Esophagus squamous epithelium (tissue), 5 donors: ENCODE measurements at regions not wholly inside any gene's neighbourhood (a gene's known extent, or its start where the extent isn't known, plus 50 kb on each side); places are given as distances from the start of the nearest gene placed in this dataset.

Experiments
- DNase-seq: peaks from one replicate; lab custom pipeline; 2025; lab: John Stamatoyannopoulos, UW
- H3K27ac ChIP-seq, 4 donors: fragments of 200-600 bp; sonication (generic); one replicate each; pipeline ENCODE4 v1.5.1; 2016 to 2019; ENCODE audit warnings: mild to moderate bottlenecking in 1 of 4
- H3K27me3 ChIP-seq, 4 donors: fragments of 200-600 bp; sonication (generic); 1 replicate in 3 of 4; 2 replicates in 1 of 4; pipeline versions ENCODE4 v1.5.1 to v1.6.0; 2017 to 2021; ENCODE audit warnings: antibody characterized with exemption in 1 of 4
- H3K36me3 ChIP-seq, 3 donors: fragments of 200-600 bp; sonication (generic); one replicate each; pipeline ENCODE4 v1.5.1; 2016 to 2019
- H3K4me1 ChIP-seq, 3 donors: fragments of 200-600 bp; sonication (generic); one replicate each; pipeline ENCODE4 v1.5.1; 2017 to 2019
- H3K4me3 ChIP-seq, 4 donors: fragments of 200-600 bp; sonication (generic); 1 replicate in 3 of 4; 2 replicates in 1 of 4; pipeline ENCODE4 v1.5.1; 2016 to 2019; ENCODE audit warnings: mild to moderate bottlenecking in 2 of 4, moderate library complexity in 1 of 4
- H3K9me3 ChIP-seq, 3 donors: fragments of 200-600 bp; sonication (generic); one replicate each; pipeline ENCODE4 v1.5.1; 2016 to 2019
- CTCF ChIP-seq, 6 experiments: fragments of 450-650 bp in 4 of 6; fragments of 200-600 bp in 2 of 6; sonication (generic) in 2 of 6; IDR thresholded peaks; one replicate each; pipeline ENCODE4 v1.5.1; 2016 to 2019; ENCODE audit warnings: antibody characterized with exemption in 6 of 6, mild to moderate bottlenecking in 4 of 6, moderate library complexity in 4 of 6
- POLR2A ChIP-seq, 4 donors: fragments of 450-650 bp; IDR thresholded peaks; one replicate each; pipeline ENCODE4 v1.6.1; 2017; ENCODE audit warnings: antibody characterized with exemption in 4 of 4, mild to moderate bottlenecking in 4 of 4, moderate library complexity in 3 of 4
- WGBS, 2 donors: methylation state at CpG; one replicate each; pipeline ENCODE4 v1.1.5; 2018; 5-methylcytosine and 5-hydroxymethylcytosine counted together
- intact Hi-C: fragments of 100-400 bp; cut with DNase I; formaldehyde crosslinking; loops from one replicate; pipeline ENCODE4 v1.15.0; 2022
- donor health status: DM: yes; HTN: yes; CAD: no.

GRCh38 chr17:71237903-71238538 lies 882.8 kb upstream of the SOX9 start:
- no peaks in the 10 kb centered on the region for H3K36me3 ChIP-seq
- no peaks in the 10 kb centered on the region for H3K9me3 ChIP-seq
- intact Hi-C loops, result no loop called here
- no peaks in the 10 kb centered on the region for H3K4me1 ChIP-seq
- no peak overlapping the region for H3K4me3 ChIP-seq
- no peak for DNase-seq
- H3K27ac ChIP-seq, result no peak overlapping the region
- TF ChIP-seq CTCF (IDR thresholded peaks at IDR 0.05) (peak in 5 of 6 experiments; percentile 14 to 56 (median 38)), POLR2A (IDR thresholded peaks at IDR 0.05) (no peak)
- no peaks in the 10 kb centered on the region for H3K27me3 ChIP-seq
- WGBS, 2 donors, result 69 to 76% methylated on average over 1 of the region's 1 CpG

- TF ChIP-seq CTCF (IDR thresholded peaks at IDR 0.05) (no peak), POLR2A (IDR thresholded peaks at IDR 0.05) (no peak)
Observed at GRCh38 chr17:71247441-71248015, 873.3 kb upstream of the SOX9 start.

GRCh38 chr17:71251276-71251675 lies 869.5 kb upstream of the SOX9 start:
- no peaks in the 10 kb centered on the region for H3K9me3 ChIP-seq
- no peak overlapping the region for H3K4me3 ChIP-seq
- DNase-seq, result no peak
- H3K4me1 ChIP-seq, result no peaks in the 10 kb centered on the region
- no peak for TF ChIP-seq POLR2A (IDR thresholded peaks at IDR 0.05)
- TF ChIP-seq CTCF (IDR thresholded peaks at IDR 0.05), result no peak
- 49 to 71% methylated on average over 2 of the region's 2 CpGs for WGBS, 2 donors
- no peak overlapping the region for H3K27ac ChIP-seq
- H3K27me3 ChIP-seq, result no peaks in the 10 kb centered on the region
- intact Hi-C loops, result no loop called here
- no peaks in the 10 kb centered on the region for H3K36me3 ChIP-seq

More at GRCh38 chr17:71247441-71248015, 873.3 kb upstream of the SOX9 start:
- Histone ChIP-seq H3K36me3 (no peaks in the 10 kb centered on the region), H3K9me3 (no peaks in the 10 kb centered on the region), H3K27ac (no peak overlapping the region), H3K4me1 (no peaks in the 10 kb centered on the region), H3K27me3 (no peaks in the 10 kb centered on the region), H3K4me3 (no peak overlapping the region)
- DNase-seq, result no peak
- intact Hi-C loops, result no loop called here
- WGBS, 2 donors, result 50 to 72% methylated on average over 4 of the region's 4 CpGs

- H3K4me3 ChIP-seq, result no peak overlapping the region
- no peak overlapping the region for H3K27ac ChIP-seq
- H3K36me3 ChIP-seq, result no peaks in the 10 kb centered on the region
- TF ChIP-seq POLR2A (IDR thresholded peaks at IDR 0.05), result no peak
- TF ChIP-seq CTCF (IDR thresholded peaks at IDR 0.05), result no peak
- no peaks in the 10 kb centered on the region for H3K4me1 ChIP-seq
- intact Hi-C loops, result no loop called here
- no peak for DNase-seq
- H3K27me3 ChIP-seq, result no peaks in the 10 kb centered on the region
- WGBS, 2 donors, result 33 to 43% methylated on average over 2 of the region's 2 CpGs
- H3K9me3 ChIP-seq, result no peaks in the 10 kb centered on the region
Observed at GRCh38 chr17:71251951-71252350, 868.9 kb upstream of the SOX9 start.

- TF ChIP-seq POLR2A (IDR thresholded peaks at IDR 0.05) (no peak), CTCF (IDR thresholded peaks at IDR 0.05) (no peak)
- DNase-seq, result no peak
- intact Hi-C loops, result no loop called here
- H3K4me3 ChIP-seq, result no peak overlapping the region
- no peaks in the 10 kb centered on the region for H3K36me3 ChIP-seq
- H3K27me3 ChIP-seq, result no peaks in the 10 kb centered on the region
- no peaks in the 10 kb centered on the region for H3K4me1 ChIP-seq
- H3K9me3 ChIP-seq, result no peaks in the 10 kb centered on the region
- 0 to 5% methylated on average over 1 of the region's 1 CpG for WGBS, 2 donors
- no peak overlapping the region for H3K27ac ChIP-seq
Observed at GRCh38 chr17:71252436-71252835, 868.4 kb upstream of the SOX9 start.
